GM18520 (cell line): ENCODE measurements at regions not wholly inside any gene's neighbourhood (a gene's known extent, or its start where the extent isn't known, plus 50 kb on each side); places are given as distances from the start of the nearest gene placed in this dataset.
"Not testable (repeated sequence)": the region's sequence is repeated elsewhere in the genome, so short reads cannot be mapped to it uniquely, and the experiment has no call there.

Experiments used
- ATAC-seq: cut with Tn5 transposase; IDR thresholded peaks from one replicate; pipeline ENCODE4 v1.9.1; 2021; ENCODE audit not compliant: unreplicated experiment

- no peak for ATAC-seq
Measured at GRCh38 chr15:39400821-39401550, 179.9 kb upstream of the THBS1 start.

- ATAC-seq = no peak
Measured at GRCh38 chr15:39403640-39404117, 177.2 kb upstream of the THBS1 start.

- ATAC-seq = no peak
Measured at GRCh38 chr15:39404767-39405181, 176.1 kb upstream of the THBS1 start.

GRCh38 chr15:39406485-39406884 lies 174.4 kb upstream of the THBS1 start:
- ATAC-seq = peak; percentile 86

- ATAC-seq = no peak
Measured at GRCh38 chr15:39407116-39407515, 173.8 kb upstream of the THBS1 start.

- ATAC-seq = no peak
Measured at GRCh38 chr15:39409876-39410530, 170.9 kb upstream of the THBS1 start.

GRCh38 chr15:39411102-39411989 lies 169.5 kb upstream of the THBS1 start:
- peak; percentile 96 for ATAC-seq

GRCh38 chr15:39413558-39413957 lies 167.3 kb upstream of the THBS1 start:
- no peak for ATAC-seq

GRCh38 chr15:39414201-39414600 lies 166.7 kb upstream of the THBS1 start:
- ATAC-seq = no peak

GRCh38 chr15:39415634-39416033 lies 165.2 kb upstream of the THBS1 start:
- no peak for ATAC-seq

- ATAC-seq = no peak
Measured at GRCh38 chr15:39416258-39416657, 164.6 kb upstream of the THBS1 start.

- no peak for ATAC-seq
Measured at GRCh38 chr15:39417366-39418134, 163.3 kb upstream of the THBS1 start.

GRCh38 chr15:39419651-39420050 lies 161.2 kb upstream of the THBS1 start:
- ATAC-seq = no peak

- ATAC-seq = not testable (repeated sequence)
Measured at GRCh38 chr15:39420123-39420852, 160.6 kb upstream of the THBS1 start.

GRCh38 chr15:39420853-39421192 lies 160.1 kb upstream of the THBS1 start:
- not testable (repeated sequence) for ATAC-seq

- peak; percentile 80 for ATAC-seq
Measured at GRCh38 chr15:39426552-39427532, 154.0 kb upstream of the THBS1 start.

- ATAC-seq = no peak
Measured at GRCh38 chr15:39427705-39428104, 153.2 kb upstream of the THBS1 start.

- no peak for ATAC-seq
Measured at GRCh38 chr15:39429898-39430357, 151.0 kb upstream of the THBS1 start.

- ATAC-seq = no peak
Measured at GRCh38 chr15:39430389-39430788, 150.5 kb upstream of the THBS1 start.
